ENCODE measurements at regions not wholly inside any gene's neighbourhood (a gene's known extent, or its start where the extent isn't known, plus 50 kb on each side); places are given as distances from the start of the nearest gene placed in this dataset.

GRCh38 chr11:116505298-116506262 is 267.2 kb downstream of the BUD13 start:
- H3K36me3 ChIP-seq (ENCODE audit: insufficient read depth, low read length): no peaks in the 10 kb centered on the region
- no peaks in the 10 kb centered on the region for H3F3A ChIP-seq (ENCODE audit: insufficient read depth, low read length)
- no peaks in the 10 kb centered on the region for H3K27me3 ChIP-seq (ENCODE audit: insufficient read depth, low read length)
- H3K4me1 ChIP-seq (ENCODE audit: insufficient read depth, low read length, severe bottlenecking): no peaks in the 10 kb centered on the region
- H3K9me3 ChIP-seq (ENCODE audit: low read length): no peaks in the 10 kb centered on the region
- H3K4me2 ChIP-seq (ENCODE audit: low read length): no peak overlapping the region
- H3K9ac ChIP-seq (ENCODE audit: low read length): no peak overlapping the region
- no peaks in the 10 kb centered on the region for H3K9me2 ChIP-seq (ENCODE audit: low read depth, low read length)
- H3K79me2 ChIP-seq (ENCODE audit: insufficient read depth, low read length): no peaks in the 10 kb centered on the region
- H4K20me1 ChIP-seq (ENCODE audit: insufficient read depth, low read length): no peaks in the 10 kb centered on the region
- no peak overlapping the region for H3K27ac ChIP-seq (ENCODE audit: low read depth, low read length, poor library complexity, severe bottlenecking)
- no peak overlapping the region for H2AFZ ChIP-seq (ENCODE audit: low read length)
- no peak for TF ChIP-seq CTCF (IDR thresholded peaks at IDR 0.05; ENCODE audit: low read length)
- no peak overlapping the region for H3K4me3 ChIP-seq (ENCODE audit: low read depth, low read length, poor library complexity, severe bottlenecking)

DNA sequence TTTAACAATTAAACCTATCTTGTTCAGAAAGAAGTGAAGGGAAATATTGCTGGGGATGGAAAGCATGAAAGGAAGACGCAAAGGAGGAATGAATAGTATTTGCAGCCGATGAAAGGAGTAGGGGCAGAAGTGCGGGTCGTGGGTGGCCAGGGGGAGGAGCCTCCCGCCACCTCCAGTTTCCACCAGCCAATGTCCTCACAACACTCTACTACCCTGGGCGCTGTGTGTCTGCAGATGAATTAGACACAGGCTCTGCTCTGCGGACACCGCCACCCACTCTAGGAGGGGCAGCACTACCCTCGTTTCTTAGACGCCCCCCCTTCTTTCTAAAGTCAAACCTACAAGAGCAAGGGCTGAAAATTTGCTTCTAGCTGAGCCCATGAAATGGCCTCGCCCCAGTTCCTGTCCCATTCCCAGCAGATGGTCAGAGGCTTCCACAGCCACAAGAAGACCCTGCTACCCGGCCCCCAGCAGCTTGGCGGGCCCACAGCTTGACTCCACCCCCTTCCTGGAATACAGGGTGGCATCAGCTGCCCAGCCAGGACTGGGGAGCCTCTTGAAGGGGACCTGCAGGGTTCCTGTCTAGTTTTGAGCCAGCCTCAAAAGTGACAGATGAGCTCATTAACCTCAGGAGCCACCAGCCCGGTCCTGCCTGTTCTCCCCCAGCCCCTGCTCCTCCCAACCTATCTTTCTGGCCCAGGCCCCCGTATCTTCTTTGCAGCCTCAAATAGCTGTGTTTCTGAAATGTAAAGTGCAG is 268.1 kb downstream of the BUD13 start:
- Histone ChIP-seq H3K9me3 (ENCODE audit: low read length) (no peaks in the 10 kb centered on the region), H3K9ac (ENCODE audit: low read length) (no peak overlapping the region), H2AFZ (ENCODE audit: low read length) (no peak overlapping the region), H3K4me1 (ENCODE audit: insufficient read depth, low read length, severe bottlenecking) (no peaks in the 10 kb centered on the region), H3K27ac (ENCODE audit: low read depth, low read length, poor library complexity, severe bottlenecking) (no peak overlapping the region), H3K79me2 (ENCODE audit: insufficient read depth, low read length) (no peaks in the 10 kb centered on the region), H3K36me3 (ENCODE audit: insufficient read depth, low read length) (no peaks in the 10 kb centered on the region), H3K4me2 (ENCODE audit: low read length) (no peak overlapping the region), H3K4me3 (ENCODE audit: low read depth, low read length, poor library complexity, severe bottlenecking) (no peak overlapping the region), H3K9me2 (ENCODE audit: low read depth, low read length) (no peaks in the 10 kb centered on the region), H3F3A (ENCODE audit: insufficient read depth, low read length) (no peaks in the 10 kb centered on the region), H4K20me1 (ENCODE audit: insufficient read depth, low read length) (no peaks in the 10 kb centered on the region), H3K27me3 (ENCODE audit: insufficient read depth, low read length) (no peaks in the 10 kb centered on the region)
- TF ChIP-seq EZH2 (IDR thresholded peaks at IDR 0.05; ENCODE audit: borderline replicate concordance, low read length) (no peak), CTCF (IDR thresholded peaks at IDR 0.05; ENCODE audit: low read length) (no peak)

GRCh38 chr11:116503216-116504160 is 269.3 kb downstream of the BUD13 start:
- no peak overlapping the region for H3K27ac ChIP-seq (ENCODE audit: low read depth, low read length, poor library complexity, severe bottlenecking)
- no peak overlapping the region for H3K9ac ChIP-seq (ENCODE audit: low read length)
- no peak overlapping the region for H3K4me3 ChIP-seq (ENCODE audit: low read depth, low read length, poor library complexity, severe bottlenecking)
- no peaks in the 10 kb centered on the region for H3K79me2 ChIP-seq (ENCODE audit: insufficient read depth, low read length)
- no peak overlapping the region for H2AFZ ChIP-seq (ENCODE audit: low read length)
- no peaks in the 10 kb centered on the region for H3K27me3 ChIP-seq (ENCODE audit: insufficient read depth, low read length)
- no peaks in the 10 kb centered on the region for H3K36me3 ChIP-seq (ENCODE audit: insufficient read depth, low read length)
- no peaks in the 10 kb centered on the region for H3F3A ChIP-seq (ENCODE audit: insufficient read depth, low read length)
- no peaks in the 10 kb centered on the region for H4K20me1 ChIP-seq (ENCODE audit: insufficient read depth, low read length)
- H3K9me2 ChIP-seq (ENCODE audit: low read depth, low read length): no peaks in the 10 kb centered on the region
- H3K9me3 ChIP-seq (ENCODE audit: low read length): no peaks in the 10 kb centered on the region
- H3K4me2 ChIP-seq (ENCODE audit: low read length): no peak overlapping the region
- H3K4me1 ChIP-seq (ENCODE audit: insufficient read depth, low read length, severe bottlenecking): no peaks in the 10 kb centered on the region
- TF ChIP-seq CTCF (IDR thresholded peaks at IDR 0.05; ENCODE audit: low read length) (no peak), EZH2 (IDR thresholded peaks at IDR 0.05; ENCODE audit: borderline replicate concordance, low read length) (no peak)

Data from OCI-LY1 (cell line).